ENCODE measurements at regions not wholly inside any gene's neighbourhood (a gene's known extent, or its start where the extent isn't known, plus 50 kb on each side); places are given as distances from the start of the nearest gene placed in this dataset.

DNA sequence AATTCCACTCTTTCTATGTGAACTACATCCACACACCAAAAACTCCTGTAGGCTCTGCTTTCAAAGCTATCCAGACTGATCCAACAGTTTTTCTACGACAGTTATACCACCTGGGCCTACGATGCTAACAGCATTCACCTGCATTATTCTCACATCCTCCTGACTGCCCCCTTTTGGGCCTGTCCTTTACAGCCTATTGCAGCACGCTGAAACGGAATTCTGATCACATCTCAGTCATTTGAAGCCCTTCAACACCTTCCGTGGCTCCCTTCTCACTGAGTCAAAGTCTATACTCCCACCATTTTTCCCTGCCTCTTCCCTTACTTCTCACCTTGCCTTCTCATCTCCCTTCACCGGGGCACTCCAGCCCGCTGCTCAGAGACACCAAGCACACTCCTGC, 791.3 kb upstream of the KIRREL3 start:
- Histone ChIP-seq H3K27ac (ENCODE audit: insufficient read depth, low read length) (no peak overlapping the region), H2BK20ac (ENCODE audit: low read depth, low read length) (no peak overlapping the region), H4K8ac (ENCODE audit: low read depth in 2 of 2, low read length in 2 of 2) (no peak overlapping the region), H2BK120ac (ENCODE audit: low read depth, low read length) (no peak overlapping the region), H2BK15ac (ENCODE audit: low read depth, low read length) (no peak overlapping the region), H2BK5ac (ENCODE audit: low read depth, low read length, poor library complexity, severe bottlenecking) (no peak overlapping the region), H4K91ac (ENCODE audit: insufficient read depth, low read depth, low read length) (no peak overlapping the region), H3K23ac (ENCODE audit: low read depth, low read length) (no peak overlapping the region), H4K5ac (ENCODE audit: low read depth, low read length) (no peak overlapping the region), H3K36me3 (ENCODE audit: control insufficient read depth, insufficient read depth, low read length) (no peaks in the 10 kb centered on the region), H3K9me3 (ENCODE audit: control insufficient read depth, insufficient read depth, low read length) (no peaks in the 10 kb centered on the region), H3K18ac (ENCODE audit: low read depth, low read length) (no peak overlapping the region), H3K27me3 (ENCODE audit: control insufficient read depth, insufficient read depth, low read length) (no peaks in the 10 kb centered on the region), H4K20me1 (ENCODE audit: insufficient read depth, low read length) (no peaks in the 10 kb centered on the region), H3K4me2 (ENCODE audit: low read depth, low read length) (no peak overlapping the region), H3K56ac (ENCODE audit: extremely low read depth, insufficient read depth, low read length) (no peak overlapping the region), H2AK5ac (ENCODE audit: low read depth, low read length) (no peak overlapping the region), H3K79me1 (ENCODE audit: low read depth in 1 of 2, low read length in 2 of 2) (no peaks in the 10 kb centered on the region), H3K4me1 (ENCODE audit: control insufficient read depth, insufficient read depth, low read length) (no peaks in the 10 kb centered on the region), H2AK9ac (replicated peaks; ENCODE audit: low read depth, low read length, poor library complexity) (no peak overlapping the region), H3K4me3 (ENCODE audit: insufficient read depth, low read depth, low read length) (no peak overlapping the region), H3K14ac (replicated peaks; ENCODE audit: low read depth, low read length) (no peak overlapping the region), H2AFZ (replicated peaks; ENCODE audit: low read length, poor library complexity) (no peak overlapping the region), H3K4ac (ENCODE audit: low read depth, low read length) (no peak overlapping the region), H3K9me1 (ENCODE audit: insufficient read depth, low read length) (no peaks in the 10 kb centered on the region), H3K9ac (ENCODE audit: low read depth, low read length) (no peak overlapping the region)
- no TSS peak for BruUV-seq (replicated peaks)
- TF ChIP-seq MAZ (IDR thresholded peaks at IDR 0.05; ENCODE audit: borderline replicate concordance, low read depth, low read length) (no peak), CEBPB (IDR thresholded peaks at IDR 0.05; ENCODE audit: low read depth, low read length) (no peak), MXI1 (IDR thresholded peaks at IDR 0.05; ENCODE audit: borderline replicate concordance, low read depth, low read length) (no peak), BHLHE40 (IDR thresholded peaks at IDR 0.05; ENCODE audit: low read depth, low read length) (no peak)
- CTCF ChIA-PET, result no interaction called here
- no peak for ATAC-seq (ENCODE audit: low read depth)
- dilution Hi-C loops (cut with HindIII; ENCODE audit: low sequenced_read_pairs, unreplicated experiment) (no loop called here), intact Hi-C loops (cut with micrococcal nuclease) (no loop called here), in situ Hi-C loops (cut with MboI; ENCODE audit: low sequenced_read_pairs) (no loop called here)
- 66% methylated on average over 5 of the region's 7 CpGs; no CpG with 5 or more reads in 1 of the 2 experiments for WGBS, 2 experiments (ENCODE audit: extremely low coverage in 2 of 2, insufficient read length in 1 of 2)
- POLR2A ChIA-PET (ENCODE audit: unreplicated experiment), result no interaction called here
- no peak for DNase-seq
